ENCODE measurements at regions not wholly inside any gene's neighbourhood (a gene's known extent, or its start where the extent isn't known, plus 50 kb on each side); places are given as distances from the start of the nearest gene placed in this dataset.
A peak's percentile ranks its signal among the peaks of the same experiment; 100 is the strongest.

GRCh38 chr5:93294199-93294598 lies 286.8 kb downstream of the NR2F1-AS1 start:
- H3K4me3 ChIP-seq (ENCODE audit: insufficient read depth in 1 of 2, low read depth in 1 of 2, low read length in 2 of 2): no peak overlapping the region
- no peaks in the 10 kb centered on the region for H3K27me3 ChIP-seq (ENCODE audit: control insufficient read depth in 1 of 2, insufficient read depth in 1 of 2, low read length in 2 of 2)
- no peak overlapping the region for H3K18ac ChIP-seq (ENCODE audit: low read depth in 1 of 2, low read length in 2 of 2)
- no peak overlapping the region for H2BK15ac ChIP-seq (ENCODE audit: low read depth, poor library complexity, severe bottlenecking)
- no peaks in the 10 kb centered on the region for H3K79me1 ChIP-seq (replicated peaks; ENCODE audit: low read length, poor library complexity, severe bottlenecking)
- no peak overlapping the region for H3K14ac ChIP-seq (ENCODE audit: low read length in 2 of 2)
- no peaks in the 10 kb centered on the region for H3K36me3 ChIP-seq (ENCODE audit: control insufficient read depth in 1 of 2, insufficient read depth in 2 of 2, low read depth in 1 of 2, low read length in 2 of 2)
- no peak overlapping the region for H4K8ac ChIP-seq (ENCODE audit: low read length)
- no peak overlapping the region for H3K23ac ChIP-seq (ENCODE audit: low read length in 2 of 2)
- H2BK5ac ChIP-seq (ENCODE audit: low read depth, low read length, poor library complexity, severe bottlenecking): no peak overlapping the region
- no peak overlapping the region for H2AFZ ChIP-seq (ENCODE audit: low read depth, low read length)
- no peak for DNase-seq
- H2BK12ac ChIP-seq (ENCODE audit: low read length in 2 of 2): no peak overlapping the region
- no peak overlapping the region for H4K91ac ChIP-seq (ENCODE audit: low read length)
- H3K4ac ChIP-seq (ENCODE audit: low read depth in 1 of 2, low read length in 2 of 2): no peak overlapping the region
- H3K27ac ChIP-seq (ENCODE audit: low read length, poor library complexity, severe bottlenecking): no peak overlapping the region
- no peak overlapping the region for H2AK5ac ChIP-seq (ENCODE audit: low read length, severe bottlenecking)
- H3K4me1 ChIP-seq (ENCODE audit: control insufficient read depth, insufficient read depth, low read depth, low read length): no peaks in the 10 kb centered on the region
- H3K9me3 ChIP-seq (ENCODE audit: control insufficient read depth, low read length): no peaks in the 10 kb centered on the region
- H3K9ac ChIP-seq (ENCODE audit: low read length): no peak overlapping the region
- no peak overlapping the region for H3K4me2 ChIP-seq (ENCODE audit: low read length, poor library complexity, severe bottlenecking)
- no peak overlapping the region for H2BK120ac ChIP-seq (ENCODE audit: low read depth, low read length)

- Histone ChIP-seq H3K27me3 (ENCODE audit: control insufficient read depth in 1 of 2, insufficient read depth in 1 of 2, low read length in 2 of 2) (no peaks in the 10 kb centered on the region), H3K4ac (ENCODE audit: low read depth in 1 of 2, low read length in 2 of 2) (no peak overlapping the region), H2AK5ac (ENCODE audit: low read length, severe bottlenecking) (no peak overlapping the region), H3K27ac (ENCODE audit: low read length, poor library complexity, severe bottlenecking) (no peak overlapping the region), H3K4me2 (ENCODE audit: low read length, poor library complexity, severe bottlenecking) (no peak overlapping the region), H3K18ac (ENCODE audit: low read depth in 1 of 2, low read length in 2 of 2) (no peak overlapping the region), H4K91ac (ENCODE audit: low read length) (no peak overlapping the region), H4K8ac (ENCODE audit: low read length) (no peak overlapping the region), H2BK5ac (ENCODE audit: low read depth, low read length, poor library complexity, severe bottlenecking) (no peak overlapping the region), H3K9me3 (ENCODE audit: control insufficient read depth, low read length) (peaks cover 13% of the 10 kb centered on the region), H2AFZ (ENCODE audit: low read depth, low read length) (no peak overlapping the region), H2BK120ac (ENCODE audit: low read depth, low read length) (no peak overlapping the region), H2BK15ac (ENCODE audit: low read depth, poor library complexity, severe bottlenecking) (no peak overlapping the region), H3K4me3 (ENCODE audit: insufficient read depth in 1 of 2, low read depth in 1 of 2, low read length in 2 of 2) (no peak overlapping the region), H3K9ac (ENCODE audit: low read length) (no peak overlapping the region), H3K4me1 (ENCODE audit: control insufficient read depth, insufficient read depth, low read depth, low read length) (no peaks in the 10 kb centered on the region), H2BK12ac (ENCODE audit: low read length in 2 of 2) (no peak overlapping the region), H3K14ac (ENCODE audit: low read length in 2 of 2) (no peak overlapping the region), H3K79me1 (replicated peaks; ENCODE audit: low read length, poor library complexity, severe bottlenecking) (no peaks in the 10 kb centered on the region), H3K23ac (ENCODE audit: low read length in 2 of 2) (no peak overlapping the region), H3K36me3 (ENCODE audit: control insufficient read depth in 1 of 2, insufficient read depth in 2 of 2, low read depth in 1 of 2, low read length in 2 of 2) (no peaks in the 10 kb centered on the region)
- 100% methylated on average over 1 of the region's 2 CpGs for WGBS
- DNase-seq: no peak
Observed at GRCh38 chr5:93289942-93290341, 291.1 kb downstream of the NR2F1-AS1 start.

DNA sequence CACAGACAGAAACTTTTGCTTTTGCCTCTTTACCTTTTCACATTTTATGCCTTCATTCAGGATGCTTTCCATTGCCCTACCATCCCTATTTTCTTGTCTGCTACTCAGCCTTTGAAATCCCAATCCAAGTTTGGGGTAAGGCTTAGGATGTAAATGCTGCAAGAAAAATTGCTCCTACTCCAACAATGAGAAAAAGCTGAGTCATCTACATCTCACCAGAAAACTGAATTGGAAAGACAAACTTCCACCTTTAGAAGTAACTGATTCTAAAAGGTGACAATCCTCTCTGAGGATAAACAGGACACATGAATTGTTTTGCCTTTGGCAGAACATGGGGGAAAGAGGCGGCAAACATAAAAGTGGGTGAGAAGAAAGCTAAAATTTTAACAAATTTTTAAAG lies 295.6 kb downstream of the NR2F1-AS1 start:
- no peak overlapping the region for H3K14ac ChIP-seq (ENCODE audit: low read length in 2 of 2)
- no peak overlapping the region for H3K4ac ChIP-seq (ENCODE audit: low read depth in 1 of 2, low read length in 2 of 2)
- H3K79me1 ChIP-seq (replicated peaks; ENCODE audit: low read length, poor library complexity, severe bottlenecking): no peaks in the 10 kb centered on the region
- no peak overlapping the region for H2BK12ac ChIP-seq (ENCODE audit: low read length in 2 of 2)
- H2BK5ac ChIP-seq (ENCODE audit: low read depth, low read length, poor library complexity, severe bottlenecking): no peak overlapping the region
- no peaks in the 10 kb centered on the region for H3K27me3 ChIP-seq (ENCODE audit: control insufficient read depth in 1 of 2, insufficient read depth in 1 of 2, low read length in 2 of 2)
- DNase-seq: no peak
- H2AK5ac ChIP-seq (ENCODE audit: low read length, severe bottlenecking): no peak overlapping the region
- H3K18ac ChIP-seq (ENCODE audit: low read depth in 1 of 2, low read length in 2 of 2): no peak overlapping the region
- no peak overlapping the region for H4K91ac ChIP-seq (ENCODE audit: low read length)
- no peak overlapping the region for H3K27ac ChIP-seq (ENCODE audit: low read length, poor library complexity, severe bottlenecking)
- H3K9me3 ChIP-seq (ENCODE audit: control insufficient read depth, low read length): peaks cover 13% of the 10 kb centered on the region
- H3K4me1 ChIP-seq (ENCODE audit: control insufficient read depth, insufficient read depth, low read depth, low read length): peaks cover 2% of the 10 kb centered on the region
- no peaks in the 10 kb centered on the region for H3K36me3 ChIP-seq (ENCODE audit: control insufficient read depth in 1 of 2, insufficient read depth in 2 of 2, low read depth in 1 of 2, low read length in 2 of 2)
- H4K8ac ChIP-seq (ENCODE audit: low read length): no peak overlapping the region
- no peak overlapping the region for H2BK120ac ChIP-seq (ENCODE audit: low read depth, low read length)
- no peak overlapping the region for H3K4me3 ChIP-seq (ENCODE audit: insufficient read depth in 1 of 2, low read depth in 1 of 2, low read length in 2 of 2)
- H3K9ac ChIP-seq (ENCODE audit: low read length): no peak overlapping the region
- H3K4me2 ChIP-seq (ENCODE audit: low read length, poor library complexity, severe bottlenecking): no peak overlapping the region
- WGBS: 100% methylated on average over 1 of the region's 1 CpG
- H3K23ac ChIP-seq (ENCODE audit: low read length in 2 of 2): no peak overlapping the region
- no peak overlapping the region for H2BK15ac ChIP-seq (ENCODE audit: low read depth, poor library complexity, severe bottlenecking)
- no peak overlapping the region for H2AFZ ChIP-seq (ENCODE audit: low read depth, low read length)

DNA sequence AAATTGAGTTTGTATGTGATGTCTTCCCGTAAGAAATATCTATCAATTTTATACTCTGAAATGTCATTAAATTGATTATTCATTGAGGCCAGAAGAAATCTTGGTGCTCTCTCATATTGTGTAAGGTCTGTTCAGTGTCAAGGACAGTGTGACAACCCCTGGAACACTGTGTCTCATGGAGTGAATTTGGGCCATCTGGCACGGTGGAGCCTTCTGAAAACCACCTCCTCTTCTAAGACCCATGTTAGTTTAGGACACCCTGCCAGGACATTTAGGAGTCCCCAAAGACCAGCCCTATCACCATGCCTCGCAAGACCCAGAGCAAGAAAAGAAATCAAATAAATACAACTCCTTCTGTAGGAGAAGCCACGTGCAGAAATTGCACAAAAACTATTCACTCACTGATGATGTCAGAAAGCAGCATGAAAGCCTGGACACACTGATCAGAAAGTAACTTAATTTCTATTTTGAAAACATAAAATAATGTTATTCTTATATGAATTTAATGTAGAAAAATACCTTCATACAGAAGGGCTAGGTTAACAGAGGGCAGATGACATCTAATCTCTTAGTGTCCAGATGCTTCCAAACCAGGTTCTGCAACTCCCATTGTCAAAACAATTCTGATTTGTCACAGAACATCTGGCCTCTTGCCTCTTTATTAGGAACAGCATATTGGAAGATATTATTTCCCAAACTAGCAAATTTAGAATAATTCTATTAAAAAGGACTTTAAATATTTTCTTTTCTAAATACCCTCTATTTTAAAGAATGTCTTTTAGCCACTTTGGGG lies 298.8 kb downstream of the NR2F1-AS1 start:
- Histone ChIP-seq H2BK15ac (ENCODE audit: low read depth, poor library complexity, severe bottlenecking) (no peak overlapping the region), H3K4me1 (ENCODE audit: control insufficient read depth, insufficient read depth, low read depth, low read length) (peaks cover 2% of the 10 kb centered on the region), H3K4me2 (ENCODE audit: low read length, poor library complexity, severe bottlenecking) (no peak overlapping the region), H2BK5ac (ENCODE audit: low read depth, low read length, poor library complexity, severe bottlenecking) (no peak overlapping the region), H3K27ac (ENCODE audit: low read length, poor library complexity, severe bottlenecking) (no peak overlapping the region), H2BK120ac (ENCODE audit: low read depth, low read length) (no peak overlapping the region), H3K9ac (ENCODE audit: low read length) (no peak overlapping the region), H3K9me3 (ENCODE audit: control insufficient read depth, low read length) (peaks cover 13% of the 10 kb centered on the region), H3K23ac (ENCODE audit: low read length in 2 of 2) (no peak overlapping the region), H3K18ac (ENCODE audit: low read depth in 1 of 2, low read length in 2 of 2) (peak overlapping the region in 1 of 2 experiments; percentile 11), H3K4me3 (ENCODE audit: insufficient read depth in 1 of 2, low read depth in 1 of 2, low read length in 2 of 2) (no peak overlapping the region), H3K4ac (ENCODE audit: low read depth in 1 of 2, low read length in 2 of 2) (no peak overlapping the region), H2AK5ac (ENCODE audit: low read length, severe bottlenecking) (no peak overlapping the region), H3K79me1 (replicated peaks; ENCODE audit: low read length, poor library complexity, severe bottlenecking) (no peaks in the 10 kb centered on the region), H2AFZ (ENCODE audit: low read depth, low read length) (no peak overlapping the region), H4K8ac (ENCODE audit: low read length) (no peak overlapping the region), H2BK12ac (ENCODE audit: low read length in 2 of 2) (peak overlapping the region in 1 of 2 experiments; percentile 29), H3K14ac (ENCODE audit: low read length in 2 of 2) (no peak overlapping the region), H3K27me3 (ENCODE audit: control insufficient read depth in 1 of 2, insufficient read depth in 1 of 2, low read length in 2 of 2) (no peaks in the 10 kb centered on the region), H3K36me3 (ENCODE audit: control insufficient read depth in 1 of 2, insufficient read depth in 2 of 2, low read depth in 1 of 2, low read length in 2 of 2) (no peaks in the 10 kb centered on the region), H4K91ac (ENCODE audit: low read length) (no peak overlapping the region)
- DNase-seq: no peak
- WGBS: 50% methylated on average over 3 of the region's 4 CpGs
